GM12892 (cell line): ENCODE measurements at regions not wholly inside any gene's neighbourhood (a gene's known extent, or its start where the extent isn't known, plus 50 kb on each side); places are given as distances from the start of the nearest gene placed in this dataset.
"Not testable (repeated sequence)": the region's sequence is repeated elsewhere in the genome, so short reads cannot be mapped to it uniquely, and the experiment has no call there.

ENCODE experiments used
- DNase-seq: peaks from one replicate; pipeline ENCODE4 v3.0.0; 2011; ENCODE audit not compliant: insufficient read length
- FAIRE-seq: peaks from 2 replicates; lab custom pipeline; 2011; peaks lifted over from hg19 to GRCh38; lab: Jason Lieb, UNC
- POLR2A ChIP-seq: IDR thresholded peaks from 2 replicates; pipeline ENCODE4 v1.6.1; 2011; ENCODE audit warnings: low read depth, low read length, control low read depth
- POLR2AphosphoS5 ChIP-seq: IDR thresholded peaks from 2 replicates; pipeline ENCODE4 v1.6.1; 2011; ENCODE audit warnings: low read depth, low read length, control low read depth
- TAF1 ChIP-seq: IDR thresholded peaks from 2 replicates; pipeline ENCODE4 v1.6.1; 2011; ENCODE audit warnings: low read depth, mild to moderate bottlenecking, control low read depth, low read length, borderline replicate concordance

GRCh38 chr16:65754820-65755691 is 611.4 kb upstream of the CDH5 start:
- TF ChIP-seq POLR2A (no peak), TAF1 (no peak), POLR2AphosphoS5 (no peak)
- DNase-seq (no peak), FAIRE-seq (no peak)

GRCh38 chr16:65752522-65752844 is 614.0 kb upstream of the CDH5 start:
- no peak for DNase-seq
- TF ChIP-seq POLR2A (no peak), TAF1 (no peak), POLR2AphosphoS5 (no peak)
- no peak for FAIRE-seq

- no peak for DNase-seq
- no peak for FAIRE-seq
- TF ChIP-seq POLR2A = no peak
- no peak for TF ChIP-seq TAF1
- no peak for TF ChIP-seq POLR2AphosphoS5
These were observed 614.6 kb upstream of the CDH5 start for GRCh38 chr16:65751622-65752521.

- DNase-seq (no peak), FAIRE-seq (no peak)
- TF ChIP-seq POLR2AphosphoS5 (no peak), POLR2A (no peak), TAF1 (no peak)
These were observed 617.0 kb upstream of the CDH5 start for GRCh38 chr16:65749506-65749905.

- TF ChIP-seq POLR2A (no peak), POLR2AphosphoS5 (no peak), TAF1 (no peak)
- FAIRE-seq = no peak
- DNase-seq = no peak
These were observed 619.5 kb upstream of the CDH5 start for GRCh38 chr16:65746941-65747340.

- FAIRE-seq (no peak), DNase-seq (no peak)
- TF ChIP-seq POLR2AphosphoS5 (no peak), POLR2A (no peak)
These were observed 621.2 kb upstream of the CDH5 start for GRCh38 chr16:65745201-65745708.

- no peak for TF ChIP-seq POLR2AphosphoS5
- no peak for TF ChIP-seq TAF1
- TF ChIP-seq POLR2A = no peak
- no peak for DNase-seq
These were observed 622.1 kb upstream of the CDH5 start for GRCh38 chr16:65744401-65744800.

GRCh38 chr16:65743558-65743957 is 621.7 kb upstream of the CDH11 start:
- DNase-seq (no peak), FAIRE-seq (no peak)
- no peak for TF ChIP-seq TAF1
- no peak for TF ChIP-seq POLR2A
- TF ChIP-seq POLR2AphosphoS5 = no peak

More at GRCh38 chr16:65744401-65744800, 622.1 kb upstream of the CDH5 start:
- FAIRE-seq = no peak

- TF ChIP-seq POLR2A (no peak), POLR2AphosphoS5 (no peak), TAF1 (no peak)
- DNase-seq (no peak), FAIRE-seq (no peak)
These were observed 618.8 kb upstream of the CDH11 start for GRCh38 chr16:65740711-65741110.

- no peak for DNase-seq
- TF ChIP-seq POLR2AphosphoS5 (no peak), TAF1 (no peak), POLR2A (no peak)
- FAIRE-seq = no peak
These were observed 617.7 kb upstream of the CDH11 start for GRCh38 chr16:65739518-65739917.

GRCh38 chr16:65737831-65738230 is 616.0 kb upstream of the CDH11 start:
- DNase-seq (no peak), FAIRE-seq (no peak)
- TF ChIP-seq TAF1 (no peak), POLR2AphosphoS5 (no peak), POLR2A (no peak)

- not testable (repeated sequence) for FAIRE-seq
These were observed 613.8 kb upstream of the CDH11 start for GRCh38 chr16:65735615-65736014.

More at GRCh38 chr16:65735615-65736014, 613.8 kb upstream of the CDH11 start:
- not testable (repeated sequence) for DNase-seq
